UCSD-AML1 (cell line): ENCODE measurements at regions not wholly inside any gene's neighbourhood (a gene's known extent, or its start where the extent isn't known, plus 50 kb on each side); places are given as distances from the start of the nearest gene placed in this dataset.

ENCODE experiments used
- DNase-seq: peaks from one replicate; lab custom pipeline; 2025; ENCODE audit not compliant: unreplicated experiment; lab: John Stamatoyannopoulos, UW

GRCh38 chr22:49491726-49492125 is 335.9 kb downstream of the BRD1 start:
- DNase-seq = no peak

- no peak for DNase-seq
Measured at GRCh38 chr22:49491221-49491635, 336.4 kb downstream of the BRD1 start.

GRCh38 chr22:49490692-49491091 is 337.0 kb downstream of the BRD1 start:
- DNase-seq = no peak

- DNase-seq = no peak
Measured at GRCh38 chr22:49489821-49490220, 337.9 kb downstream of the BRD1 start.

- no peak for DNase-seq
Measured at GRCh38 chr22:49488943-49489342, 338.7 kb downstream of the BRD1 start.

- no peak for DNase-seq
Measured at GRCh38 chr22:49487950-49488349, 339.7 kb downstream of the BRD1 start.

- DNase-seq = no peak
Measured at GRCh38 chr22:49486225-49486624, 341.4 kb downstream of the BRD1 start.

- DNase-seq = no peak
Measured at GRCh38 chr22:49483946-49484345, 343.7 kb downstream of the BRD1 start.

- no peak for DNase-seq
Measured at GRCh38 chr22:49483281-49483870, 344.3 kb downstream of the BRD1 start.

GRCh38 chr22:49482811-49483210 is 344.9 kb downstream of the BRD1 start:
- no peak for DNase-seq

GRCh38 chr22:49481659-49482399 is 345.8 kb downstream of the BRD1 start:
- DNase-seq = no peak

- DNase-seq = no peak
Measured at GRCh38 chr22:49480896-49481658, 346.6 kb downstream of the BRD1 start.

- no peak for DNase-seq
Measured at GRCh38 chr22:49480331-49480730, 347.3 kb downstream of the BRD1 start.

GRCh38 chr22:49479566-49479965 is 348.1 kb downstream of the BRD1 start:
- DNase-seq = no peak

GRCh38 chr22:49476800-49477400 is 350.8 kb downstream of the BRD1 start:
- no peak for DNase-seq

- no peak for DNase-seq
Measured at GRCh38 chr22:49476176-49476575, 351.5 kb downstream of the BRD1 start.

- no peak for DNase-seq
Measured at GRCh38 chr22:49475253-49475652, 352.4 kb downstream of the BRD1 start.

GRCh38 chr22:49473286-49473685 is 354.4 kb downstream of the BRD1 start:
- DNase-seq = no peak

- no peak for DNase-seq
Measured at GRCh38 chr22:49470741-49471503, 356.8 kb downstream of the BRD1 start.

- DNase-seq = no peak
Measured at GRCh38 chr22:49469896-49470740, 357.6 kb downstream of the BRD1 start.
